Vagina (tissue), 2 donors: ENCODE measurements at regions not wholly inside any gene's neighbourhood (a gene's known extent, or its start where the extent isn't known, plus 50 kb on each side); places are given as distances from the start of the nearest gene placed in this dataset.

Experiments used
- POLR2A ChIP-seq, 2 donors: fragments of 450-650 bp; IDR thresholded peaks; one replicate each; pipeline ENCODE4 v1.6.1; 2017; ENCODE audit warnings: antibody characterized with exemption in 2 of 2, mild to moderate bottlenecking in 2 of 2, moderate library complexity in 2 of 2
- TF ChIP-seq, protein P1 (sequence below), 3 experiments: fragments of 450-650 bp in 2 of 3; fragments of 200-600 bp in 1 of 3; sonication (generic) in 1 of 3; IDR thresholded peaks; one replicate each; pipeline ENCODE4 v1.5.1; 2017 to 2019; ENCODE audit warnings: antibody characterized with exemption in 3 of 3, mild to moderate bottlenecking in 2 of 3, moderate library complexity in 2 of 3

GRCh38 chr9:107158321-107158720, 124.8 kb upstream of the RAD23B start:
- TF ChIP-seq, protein P1, sequence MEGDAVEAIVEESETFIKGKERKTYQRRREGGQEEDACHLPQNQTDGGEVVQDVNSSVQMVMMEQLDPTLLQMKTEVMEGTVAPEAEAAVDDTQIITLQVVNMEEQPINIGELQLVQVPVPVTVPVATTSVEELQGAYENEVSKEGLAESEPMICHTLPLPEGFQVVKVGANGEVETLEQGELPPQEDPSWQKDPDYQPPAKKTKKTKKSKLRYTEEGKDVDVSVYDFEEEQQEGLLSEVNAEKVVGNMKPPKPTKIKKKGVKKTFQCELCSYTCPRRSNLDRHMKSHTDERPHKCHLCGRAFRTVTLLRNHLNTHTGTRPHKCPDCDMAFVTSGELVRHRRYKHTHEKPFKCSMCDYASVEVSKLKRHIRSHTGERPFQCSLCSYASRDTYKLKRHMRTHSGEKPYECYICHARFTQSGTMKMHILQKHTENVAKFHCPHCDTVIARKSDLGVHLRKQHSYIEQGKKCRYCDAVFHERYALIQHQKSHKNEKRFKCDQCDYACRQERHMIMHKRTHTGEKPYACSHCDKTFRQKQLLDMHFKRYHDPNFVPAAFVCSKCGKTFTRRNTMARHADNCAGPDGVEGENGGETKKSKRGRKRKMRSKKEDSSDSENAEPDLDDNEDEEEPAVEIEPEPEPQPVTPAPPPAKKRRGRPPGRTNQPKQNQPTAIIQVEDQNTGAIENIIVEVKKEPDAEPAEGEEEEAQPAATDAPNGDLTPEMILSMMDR (IDR thresholded peaks at IDR 0.05): no peak
- no peak for TF ChIP-seq POLR2A (IDR thresholded peaks at IDR 0.05)
